ENCODE measurements at regions not wholly inside any gene's neighbourhood (a gene's known extent, or its start where the extent isn't known, plus 50 kb on each side); places are given as distances from the start of the nearest gene placed in this dataset.
A peak's percentile ranks its signal among the peaks of the same experiment; 100 is the strongest.

DNA sequence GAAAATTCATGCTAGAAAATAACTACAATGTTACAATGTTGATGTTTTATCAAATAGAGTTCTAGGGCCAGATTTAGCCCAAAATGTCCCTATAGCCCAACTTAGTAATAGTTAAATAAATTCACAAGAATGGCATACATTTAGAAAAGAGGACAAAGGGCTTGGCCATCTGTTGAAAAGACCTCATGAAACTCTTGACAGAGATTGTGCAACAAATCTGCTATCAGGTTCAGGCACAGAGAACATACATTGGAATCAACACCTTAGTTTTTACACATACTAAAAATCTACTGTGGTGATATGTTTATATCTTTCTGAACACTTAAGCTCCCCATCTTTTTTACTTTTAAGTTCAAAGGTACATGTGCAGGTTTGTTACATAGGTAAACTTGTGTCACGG is 298.3 kb upstream of the DACH1 start:
- intact Hi-C loops (cut with micrococcal nuclease) = no loop called here
- CTCF ChIA-PET = no interaction called here
- no peaks in the 10 kb centered on the region for H3K79me2 ChIP-seq (ENCODE audit: low read length)

GRCh38 chr13:72164811-72165210 is 297.8 kb upstream of the DACH1 start:
- TF ChIP-seq CTCF (conservative IDR thresholded peaks at IDR 0.05; ENCODE audit: low read depth, low read length) (no peak), EZH2 (IDR thresholded peaks at IDR 0.05; ENCODE audit: low read length, unreplicated experiment) (no peak), EZH2phosphoT487 (IDR thresholded peaks at IDR 0.05; ENCODE audit: borderline replicate concordance, low read length) (no peak)
- CTCF ChIA-PET = no interaction called here
- H3F3A ChIP-seq (ENCODE audit: low read length, unreplicated experiment) = no peaks in the 10 kb centered on the region
- DNase-seq = no peak
- H3K9me2 ChIP-seq (replicated peaks; ENCODE audit: low read length) = no peaks in the 10 kb centered on the region
- POLR2A ChIA-PET (ENCODE audit: unreplicated experiment) = no interaction called here
- H3K9me3 ChIP-seq (ENCODE audit: low read length) = no peaks in the 10 kb centered on the region
- H2AFZ ChIP-seq (ENCODE audit: low read length) = no peak overlapping the region
- H3K36me3 ChIP-seq (ENCODE audit: low read depth, low read length) = no peaks in the 10 kb centered on the region
- H3K79me2 ChIP-seq (ENCODE audit: low read length) = no peaks in the 10 kb centered on the region
- H4K20me1 ChIP-seq (ENCODE audit: low read length) = no peaks in the 10 kb centered on the region
- no peak overlapping the region for H3K4me3 ChIP-seq (ENCODE audit: low read length)
- H3K27me3 ChIP-seq (ENCODE audit: low read length) = no peaks in the 10 kb centered on the region
- no peak overlapping the region for H3K9ac ChIP-seq (ENCODE audit: low read length)
- BruUV-seq (replicated peaks) = no TSS peak
- peaks cover 20% of the 10 kb centered on the region for H3K4me1 ChIP-seq (ENCODE audit: insufficient read depth, low read length)
- H3K4me2 ChIP-seq (ENCODE audit: low read length) = no peak overlapping the region
- intact Hi-C loops (cut with micrococcal nuclease) = no loop called here
- no peak overlapping the region for H3K27ac ChIP-seq (ENCODE audit: low read length)
- ATAC-seq = no peak

More for the DNA sequence above, 298.3 kb upstream of the DACH1 start:
- no peak overlapping the region for H3K4me3 ChIP-seq (ENCODE audit: low read length)
- no peak overlapping the region for H3K4me2 ChIP-seq (ENCODE audit: low read length)
- H3K4me1 ChIP-seq (ENCODE audit: insufficient read depth, low read length) = peaks cover 20% of the 10 kb centered on the region
- H3K27me3 ChIP-seq (ENCODE audit: low read length) = no peaks in the 10 kb centered on the region
- TF ChIP-seq EZH2phosphoT487 (IDR thresholded peaks at IDR 0.05; ENCODE audit: borderline replicate concordance, low read length) (no peak), EZH2 (IDR thresholded peaks at IDR 0.05; ENCODE audit: low read length, unreplicated experiment) (no peak), CTCF (conservative IDR thresholded peaks at IDR 0.05; ENCODE audit: low read depth, low read length) (no peak)
- ATAC-seq (no peak), DNase-seq (no peak)
- H4K20me1 ChIP-seq (ENCODE audit: low read length) = no peaks in the 10 kb centered on the region
- H3K9me2 ChIP-seq (replicated peaks; ENCODE audit: low read length) = no peaks in the 10 kb centered on the region
- H3K36me3 ChIP-seq (ENCODE audit: low read depth, low read length) = no peaks in the 10 kb centered on the region
- no TSS peak for BruUV-seq (replicated peaks)
- H3F3A ChIP-seq (ENCODE audit: low read length, unreplicated experiment) = no peaks in the 10 kb centered on the region
- POLR2A ChIA-PET (ENCODE audit: unreplicated experiment) = no interaction called here
- H2AFZ ChIP-seq (ENCODE audit: low read length) = no peak overlapping the region
- no peak overlapping the region for H3K27ac ChIP-seq (ENCODE audit: low read length)
- no peaks in the 10 kb centered on the region for H3K9me3 ChIP-seq (ENCODE audit: low read length)
- no peak overlapping the region for H3K9ac ChIP-seq (ENCODE audit: low read length)

DNA sequence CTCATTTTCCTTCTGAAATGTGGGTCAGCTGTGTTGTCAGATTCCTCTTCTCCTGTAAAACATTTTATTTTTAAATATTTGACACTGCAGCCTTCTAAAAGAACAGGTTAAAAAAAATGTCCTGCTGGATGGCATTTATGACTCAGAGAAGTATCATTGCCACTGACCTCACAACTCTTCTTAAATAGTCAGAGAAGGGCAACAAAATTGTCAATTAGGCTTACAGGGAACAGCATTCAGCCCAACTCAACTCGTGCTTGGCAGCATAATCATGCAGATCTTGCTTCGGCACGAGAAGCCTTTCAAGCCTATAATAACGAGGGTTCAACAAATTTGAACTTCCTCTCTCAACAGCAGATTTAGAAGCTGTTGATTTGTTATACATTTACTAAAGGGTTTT is 296.7 kb upstream of the DACH1 start:
- no peak overlapping the region for H3K4me3 ChIP-seq (ENCODE audit: low read length)
- H3F3A ChIP-seq (ENCODE audit: low read length, unreplicated experiment) = no peaks in the 10 kb centered on the region
- H2AFZ ChIP-seq (ENCODE audit: low read length) = no peak overlapping the region
- ATAC-seq (peak; percentile 56), DNase-seq (peak; percentile 52)
- BruUV-seq (replicated peaks) = no TSS peak
- no peaks in the 10 kb centered on the region for H3K9me2 ChIP-seq (replicated peaks; ENCODE audit: low read length)
- no peak overlapping the region for H3K9ac ChIP-seq (ENCODE audit: low read length)
- peaks cover 20% of the 10 kb centered on the region for H3K4me1 ChIP-seq (ENCODE audit: insufficient read depth, low read length)
- no peaks in the 10 kb centered on the region for H3K36me3 ChIP-seq (ENCODE audit: low read depth, low read length)
- no peaks in the 10 kb centered on the region for H4K20me1 ChIP-seq (ENCODE audit: low read length)
- no peak overlapping the region for H3K27ac ChIP-seq (ENCODE audit: low read length)
- no peak for TF ChIP-seq EZH2phosphoT487 (IDR thresholded peaks at IDR 0.05; ENCODE audit: borderline replicate concordance, low read length)
- no peak for TF ChIP-seq EZH2 (IDR thresholded peaks at IDR 0.05; ENCODE audit: low read length, unreplicated experiment)
- no peak for TF ChIP-seq CTCF (conservative IDR thresholded peaks at IDR 0.05; ENCODE audit: low read depth, low read length)
- intact Hi-C loops (cut with micrococcal nuclease) = no loop called here
- no peaks in the 10 kb centered on the region for H3K79me2 ChIP-seq (ENCODE audit: low read length)
- ChIA-PET CTCF (no interaction called here), POLR2A (ENCODE audit: unreplicated experiment) (no interaction called here)
- no peaks in the 10 kb centered on the region for H3K27me3 ChIP-seq (ENCODE audit: low read length)
- H3K9me3 ChIP-seq (ENCODE audit: low read length) = no peaks in the 10 kb centered on the region
- H3K4me2 ChIP-seq (ENCODE audit: low read length) = 0 out of 2 replicates have a peak overlapping the region, but pooled peaks have one; percentile 8
